ENCODE measurements at regions not wholly inside any gene's neighbourhood (a gene's known extent, or its start where the extent isn't known, plus 50 kb on each side); places are given as distances from the start of the nearest gene placed in this dataset.

DNA sequence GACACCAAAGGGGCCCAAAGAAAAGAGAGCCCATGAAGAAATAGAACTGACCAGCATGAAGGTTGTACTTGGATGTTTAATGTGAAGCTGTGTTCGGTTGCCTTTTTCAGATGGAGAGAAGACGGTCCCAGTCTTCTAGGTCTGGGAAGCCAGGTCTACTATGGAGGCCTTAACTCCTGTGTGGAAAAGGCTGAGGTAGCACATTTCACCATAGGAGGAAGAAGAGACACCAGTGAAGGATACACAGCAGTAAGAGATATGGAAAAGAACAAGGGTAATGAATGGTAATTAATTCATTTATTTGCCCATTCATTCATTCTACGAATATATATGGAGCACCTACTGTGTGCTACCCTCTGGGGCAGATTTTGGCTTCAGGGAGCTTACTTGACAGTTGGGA is 151.6 kb upstream of the PLEKHG7 start:
- TF ChIP-seq, protein P1, sequence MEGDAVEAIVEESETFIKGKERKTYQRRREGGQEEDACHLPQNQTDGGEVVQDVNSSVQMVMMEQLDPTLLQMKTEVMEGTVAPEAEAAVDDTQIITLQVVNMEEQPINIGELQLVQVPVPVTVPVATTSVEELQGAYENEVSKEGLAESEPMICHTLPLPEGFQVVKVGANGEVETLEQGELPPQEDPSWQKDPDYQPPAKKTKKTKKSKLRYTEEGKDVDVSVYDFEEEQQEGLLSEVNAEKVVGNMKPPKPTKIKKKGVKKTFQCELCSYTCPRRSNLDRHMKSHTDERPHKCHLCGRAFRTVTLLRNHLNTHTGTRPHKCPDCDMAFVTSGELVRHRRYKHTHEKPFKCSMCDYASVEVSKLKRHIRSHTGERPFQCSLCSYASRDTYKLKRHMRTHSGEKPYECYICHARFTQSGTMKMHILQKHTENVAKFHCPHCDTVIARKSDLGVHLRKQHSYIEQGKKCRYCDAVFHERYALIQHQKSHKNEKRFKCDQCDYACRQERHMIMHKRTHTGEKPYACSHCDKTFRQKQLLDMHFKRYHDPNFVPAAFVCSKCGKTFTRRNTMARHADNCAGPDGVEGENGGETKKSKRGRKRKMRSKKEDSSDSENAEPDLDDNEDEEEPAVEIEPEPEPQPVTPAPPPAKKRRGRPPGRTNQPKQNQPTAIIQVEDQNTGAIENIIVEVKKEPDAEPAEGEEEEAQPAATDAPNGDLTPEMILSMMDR (IDR thresholded peaks at IDR 0.05; ENCODE audit: low read length) = no peak
- TF ChIP-seq EZH2 (optimal IDR thresholded peaks at IDR 0.05; ENCODE audit: low read depth, low read length) (no peak), EZH2phosphoT487 (IDR thresholded peaks at IDR 0.05; ENCODE audit: low read length) (no peak)
